Mucosa of rectum (tissue), 2 donors: ENCODE measurements at regions not wholly inside any gene's neighbourhood (a gene's known extent, or its start where the extent isn't known, plus 50 kb on each side); places are given as distances from the start of the nearest gene placed in this dataset.

Experiments used
- H3K27ac ChIP-seq, 2 donors: one replicate each; pipeline ENCODE4 v1.7.0; 2013; ENCODE audit warnings: inconsistent platforms in 2 of 2, low read depth in 2 of 2, low read length in 2 of 2
- H3K27me3 ChIP-seq, 2 donors: one replicate each; pipeline ENCODE4 v1.7.0; 2013; ENCODE audit warnings: low read length in 2 of 2; ENCODE audit not compliant: control insufficient read depth in 2 of 2, insufficient read depth in 2 of 2
- H3K36me3 ChIP-seq, 2 donors: one replicate each; pipeline ENCODE4 v1.7.0; 2013; ENCODE audit warnings: low read length in 2 of 2; ENCODE audit not compliant: control insufficient read depth in 2 of 2, insufficient read depth in 2 of 2
- H3K4me1 ChIP-seq, 2 donors: one replicate each; pipeline ENCODE4 v1.7.0; 2013; ENCODE audit warnings: low read length in 2 of 2, mild to moderate bottlenecking in 1 of 2; ENCODE audit not compliant: control insufficient read depth in 2 of 2, insufficient read depth in 2 of 2
- H3K4me3 ChIP-seq, 2 donors: one replicate each; pipeline ENCODE4 v1.7.0; 2013; ENCODE audit warnings: low read length in 2 of 2
- H3K9ac ChIP-seq, 2 donors: one replicate each; pipeline ENCODE4 v1.7.0; 2013; ENCODE audit warnings: low read length in 2 of 2, low read depth in 1 of 2, mild to moderate bottlenecking in 1 of 2
- H3K9me3 ChIP-seq, 2 donors: one replicate each; pipeline ENCODE4 v1.7.0; 2013; ENCODE audit warnings: low read length in 2 of 2; ENCODE audit not compliant: control insufficient read depth in 2 of 2
- donor health status: healthy.
- donor health status: Normal muscosa, but diverticular disease.

DNA sequence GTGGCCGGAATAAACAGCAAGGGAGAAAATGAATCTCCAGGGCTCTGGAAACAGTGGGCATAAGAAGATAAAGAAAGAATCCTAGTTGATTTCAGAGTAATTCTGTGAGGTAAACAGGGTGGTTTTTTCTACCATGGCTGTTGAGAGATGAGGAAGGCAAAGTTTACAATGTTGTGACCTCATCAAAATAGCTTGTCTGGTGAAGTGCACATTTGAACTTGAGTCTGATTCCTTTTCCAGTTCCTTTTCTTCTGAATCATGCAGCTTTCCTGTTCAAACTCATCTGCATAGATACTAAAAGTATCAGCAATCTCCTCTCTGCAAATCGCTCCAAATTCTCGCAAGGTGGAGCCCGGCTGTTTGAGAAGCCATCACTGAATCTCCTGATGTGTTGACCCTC, 161.7 kb downstream of the PLPP3 start:
- Histone ChIP-seq H3K27me3 (no peaks in the 10 kb centered on the region), H3K4me1 (peaks cover 2 to 14% of the 10 kb centered on the region in 2 donors), H3K27ac (no peak overlapping the region), H3K9ac (no peak overlapping the region), H3K36me3 (no peaks in the 10 kb centered on the region), H3K4me3 (no peak overlapping the region), H3K9me3 (no peaks in the 10 kb centered on the region)

DNA sequence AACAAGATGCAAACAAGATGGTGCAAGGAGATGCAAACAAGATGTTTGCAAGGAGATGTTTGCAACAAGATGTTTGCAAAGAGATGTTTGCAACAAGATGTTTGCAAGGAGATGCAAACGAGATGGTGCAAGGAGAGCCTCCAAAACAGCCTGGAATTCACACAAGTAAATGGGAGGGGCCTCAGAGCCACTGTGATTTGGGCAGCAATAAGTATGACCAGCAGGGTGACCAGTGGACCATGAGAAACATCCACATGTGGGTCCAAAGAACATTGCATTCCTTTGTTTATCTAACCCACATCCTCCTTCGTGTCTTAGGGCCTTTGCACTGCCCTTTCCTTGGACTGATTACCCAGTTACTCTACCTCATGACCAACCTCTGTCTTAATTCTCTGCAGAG, 162.9 kb downstream of the PLPP3 start:
- no peaks in the 10 kb centered on the region for H3K36me3 ChIP-seq
- H3K9me3 ChIP-seq = no peaks in the 10 kb centered on the region
- H3K4me3 ChIP-seq = no peak overlapping the region
- no peak overlapping the region for H3K27ac ChIP-seq
- no peaks in the 10 kb centered on the region for H3K27me3 ChIP-seq
- H3K4me1 ChIP-seq = peaks cover 2 to 14% of the 10 kb centered on the region in 2 donors
- H3K9ac ChIP-seq = no peak overlapping the region

DNA sequence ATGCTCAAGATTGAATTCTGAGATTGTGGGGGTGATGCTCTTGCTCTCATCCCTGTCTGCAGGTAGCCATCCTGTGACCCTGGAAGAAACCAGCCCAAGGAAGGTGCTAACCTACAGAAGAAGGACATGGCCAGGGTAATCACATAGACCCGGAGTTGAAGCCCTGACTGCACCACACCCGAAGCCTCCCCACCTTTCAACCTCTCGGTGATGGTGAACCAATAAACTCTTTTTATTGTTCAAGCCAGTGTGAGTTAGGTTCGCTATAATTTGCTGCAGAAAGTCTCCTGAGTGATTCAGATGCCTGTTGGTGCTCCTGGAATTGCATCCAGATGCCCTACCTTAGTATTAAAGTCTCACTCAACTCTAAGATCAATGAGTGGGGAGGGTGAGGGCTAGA, 163.6 kb downstream of the PLPP3 start:
- Histone ChIP-seq H3K9ac (no peak overlapping the region), H3K4me1 (peaks cover 2 to 19% of the 10 kb centered on the region in 2 donors), H3K27me3 (no peaks in the 10 kb centered on the region), H3K27ac (no peak overlapping the region), H3K36me3 (no peaks in the 10 kb centered on the region), H3K9me3 (no peaks in the 10 kb centered on the region), H3K4me3 (no peak overlapping the region)

DNA sequence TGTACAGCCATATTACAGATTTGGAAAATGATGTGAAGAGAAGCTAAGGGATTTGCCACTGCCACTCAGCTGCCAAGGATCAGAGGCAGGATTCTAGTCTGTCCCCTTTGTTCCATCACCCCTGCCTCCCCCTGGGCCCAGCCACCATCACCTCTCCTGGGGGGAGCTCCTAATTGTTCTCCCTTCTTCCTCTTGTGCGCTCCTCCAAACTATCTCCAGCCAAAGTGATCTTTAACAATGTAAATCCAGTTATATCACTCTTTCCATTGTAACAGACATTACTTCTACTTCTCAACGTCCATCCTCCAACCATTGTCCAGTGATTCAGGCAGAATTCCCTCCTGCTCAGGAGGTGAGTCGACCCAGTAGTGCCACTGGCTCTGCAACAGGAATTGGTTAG, 164.1 kb downstream of the PLPP3 start:
- Histone ChIP-seq H3K4me3 (no peak overlapping the region), H3K36me3 (no peaks in the 10 kb centered on the region), H3K4me1 (peaks cover 2 to 23% of the 10 kb centered on the region in 2 donors), H3K27me3 (no peaks in the 10 kb centered on the region), H3K27ac (no peak overlapping the region), H3K9ac (no peak overlapping the region), H3K9me3 (no peaks in the 10 kb centered on the region)

DNA sequence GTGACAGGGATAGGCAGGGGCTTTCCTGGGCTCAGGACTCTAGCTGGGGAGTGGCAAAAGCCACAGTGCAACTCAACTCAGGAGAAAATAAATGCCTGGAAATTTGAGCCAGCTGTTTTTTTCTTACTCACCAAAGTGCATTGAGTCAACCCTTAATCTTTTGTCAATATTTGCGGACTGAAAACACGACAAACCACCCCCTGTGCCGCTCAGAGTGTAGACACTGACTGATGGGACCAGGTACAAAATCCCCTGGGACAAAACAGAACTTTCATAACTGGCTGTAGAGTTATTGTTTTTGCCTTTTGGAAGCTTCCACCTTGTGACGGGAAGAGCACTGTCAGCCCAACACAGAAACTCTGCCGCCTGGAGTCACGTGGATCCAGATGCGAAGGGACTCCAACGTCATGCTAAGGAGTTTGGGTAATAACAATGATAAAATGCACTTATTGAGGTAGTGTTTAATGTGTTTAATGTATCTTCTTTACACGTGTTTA, 164.6 kb downstream of the PLPP3 start:
- no peak overlapping the region for H3K9ac ChIP-seq
- no peaks in the 10 kb centered on the region for H3K36me3 ChIP-seq
- no peaks in the 10 kb centered on the region for H3K27me3 ChIP-seq
- H3K27ac ChIP-seq = no peak overlapping the region
- H3K9me3 ChIP-seq = no peaks in the 10 kb centered on the region
- H3K4me1 ChIP-seq = peaks cover 2 to 23% of the 10 kb centered on the region in 2 donors
- H3K4me3 ChIP-seq = no peak overlapping the region

DNA sequence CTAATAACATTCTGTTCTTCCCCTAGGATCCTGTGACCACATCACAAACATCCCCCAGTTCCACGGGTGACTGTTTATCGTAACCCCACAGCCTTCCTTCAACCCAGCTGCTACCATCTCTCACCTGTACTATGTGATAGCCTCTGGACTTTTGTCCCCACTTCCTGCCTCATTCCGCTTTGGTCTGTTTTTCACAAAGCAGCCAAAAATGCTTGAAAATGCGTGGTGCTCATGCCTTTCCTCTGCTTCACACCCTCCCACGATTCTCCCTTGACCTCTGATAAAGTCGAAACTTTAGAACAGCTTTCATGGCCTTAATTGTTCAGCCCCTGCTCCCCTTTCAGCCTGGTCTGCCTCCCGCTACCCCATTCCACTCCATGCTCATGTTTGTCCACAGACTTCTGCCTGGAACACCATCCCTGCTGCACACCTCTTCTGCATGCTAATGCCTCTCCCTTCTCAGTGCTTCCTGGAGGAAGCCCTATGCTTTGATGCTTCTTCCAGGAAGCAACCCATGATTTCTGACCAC, 165.6 kb downstream of the PLPP3 start:
- Histone ChIP-seq H3K27me3 (no peaks in the 10 kb centered on the region), H3K4me3 (no peak overlapping the region), H3K9me3 (no peaks in the 10 kb centered on the region), H3K27ac (no peak overlapping the region), H3K4me1 (peaks cover 2 to 23% of the 10 kb centered on the region in 2 donors), H3K36me3 (no peaks in the 10 kb centered on the region), H3K9ac (no peak overlapping the region)

DNA sequence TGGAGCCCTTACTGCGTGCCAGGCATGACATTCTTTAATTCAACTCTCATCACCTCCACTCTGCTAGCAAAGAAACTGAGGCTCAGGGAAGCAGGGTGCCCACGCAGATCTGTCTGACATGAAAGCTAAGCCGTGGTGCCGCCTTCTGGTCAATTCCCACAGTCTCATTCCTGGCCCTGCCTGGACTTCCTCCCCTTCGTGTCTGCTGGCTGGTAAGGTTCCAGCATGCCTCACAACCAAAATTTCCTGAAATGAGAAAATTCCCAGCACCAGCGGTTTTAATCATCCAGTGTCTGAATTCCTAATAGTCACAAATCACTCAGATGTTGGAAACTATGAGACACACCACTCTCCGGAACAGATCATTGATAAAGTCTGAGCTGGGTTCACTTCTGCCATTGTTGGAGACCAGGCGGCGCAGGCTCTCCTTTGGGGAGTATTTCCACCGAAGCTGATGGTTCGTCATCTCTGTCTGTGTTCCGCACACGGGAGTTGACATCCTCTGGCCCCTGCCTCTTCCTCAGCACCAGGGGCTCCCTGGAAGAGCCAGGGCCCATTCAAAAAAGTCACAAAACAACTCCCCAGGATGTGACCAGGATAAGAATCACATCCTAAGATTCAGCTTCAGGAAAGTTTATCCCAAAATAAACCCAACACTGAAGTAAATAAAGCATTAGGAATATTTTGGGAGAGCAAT, 167.7 kb downstream of the PLPP3 start:
- H3K27ac ChIP-seq = no peak overlapping the region
- peaks cover 2 to 23% of the 10 kb centered on the region in 2 donors for H3K4me1 ChIP-seq
- H3K27me3 ChIP-seq = no peaks in the 10 kb centered on the region
- H3K4me3 ChIP-seq = no peak overlapping the region
- no peaks in the 10 kb centered on the region for H3K9me3 ChIP-seq
- H3K9ac ChIP-seq = no peak overlapping the region
- no peaks in the 10 kb centered on the region for H3K36me3 ChIP-seq

DNA sequence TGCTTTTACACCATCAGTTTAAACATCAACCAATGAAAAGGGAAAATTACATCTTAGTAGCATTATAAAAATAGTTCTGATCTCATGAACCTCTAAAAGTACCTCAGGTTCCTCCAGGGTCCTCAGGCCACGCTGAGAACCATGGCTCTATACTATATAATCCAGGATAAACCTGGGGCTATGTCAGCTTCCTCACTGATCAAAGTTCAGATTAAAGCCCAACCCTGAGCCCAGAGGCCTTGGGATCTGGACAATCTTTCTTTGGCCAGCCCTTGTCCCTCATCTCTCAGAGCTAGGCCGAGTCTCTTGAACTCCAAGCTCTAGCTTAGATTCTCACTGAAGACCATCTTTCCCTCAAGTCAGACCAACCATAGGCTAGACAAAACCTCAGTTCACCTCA, 168.3 kb downstream of the PLPP3 start:
- Histone ChIP-seq H3K9me3 (no peaks in the 10 kb centered on the region), H3K27me3 (no peaks in the 10 kb centered on the region), H3K27ac (no peak overlapping the region), H3K4me3 (no peak overlapping the region), H3K36me3 (no peaks in the 10 kb centered on the region), H3K9ac (no peak overlapping the region), H3K4me1 (peaks cover 2 to 20% of the 10 kb centered on the region in 2 donors)

DNA sequence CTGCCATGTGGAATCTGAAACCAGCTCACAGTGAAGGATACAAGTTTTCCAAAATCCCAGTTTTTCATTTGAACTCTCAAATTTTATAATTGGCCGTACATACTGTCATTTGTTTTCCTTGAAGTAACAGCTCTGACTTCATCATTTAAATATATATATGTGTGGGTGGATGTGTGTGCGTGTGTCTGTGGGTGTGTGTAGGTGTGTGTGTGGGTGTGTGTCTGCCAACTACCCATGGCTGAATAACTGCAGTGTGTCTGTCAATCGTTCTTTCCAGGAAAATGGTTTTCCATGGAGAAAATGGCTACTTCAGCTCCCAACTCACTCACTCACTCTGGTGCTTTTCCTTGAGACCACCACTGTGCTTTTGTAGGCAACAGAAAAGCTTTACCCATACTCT, 169.0 kb downstream of the PLPP3 start:
- Histone ChIP-seq H3K4me1 (peaks cover 2 to 15% of the 10 kb centered on the region in 2 donors), H3K27me3 (no peaks in the 10 kb centered on the region), H3K4me3 (no peak overlapping the region), H3K27ac (no peak overlapping the region), H3K36me3 (no peaks in the 10 kb centered on the region), H3K9ac (no peak overlapping the region), H3K9me3 (no peaks in the 10 kb centered on the region)

DNA sequence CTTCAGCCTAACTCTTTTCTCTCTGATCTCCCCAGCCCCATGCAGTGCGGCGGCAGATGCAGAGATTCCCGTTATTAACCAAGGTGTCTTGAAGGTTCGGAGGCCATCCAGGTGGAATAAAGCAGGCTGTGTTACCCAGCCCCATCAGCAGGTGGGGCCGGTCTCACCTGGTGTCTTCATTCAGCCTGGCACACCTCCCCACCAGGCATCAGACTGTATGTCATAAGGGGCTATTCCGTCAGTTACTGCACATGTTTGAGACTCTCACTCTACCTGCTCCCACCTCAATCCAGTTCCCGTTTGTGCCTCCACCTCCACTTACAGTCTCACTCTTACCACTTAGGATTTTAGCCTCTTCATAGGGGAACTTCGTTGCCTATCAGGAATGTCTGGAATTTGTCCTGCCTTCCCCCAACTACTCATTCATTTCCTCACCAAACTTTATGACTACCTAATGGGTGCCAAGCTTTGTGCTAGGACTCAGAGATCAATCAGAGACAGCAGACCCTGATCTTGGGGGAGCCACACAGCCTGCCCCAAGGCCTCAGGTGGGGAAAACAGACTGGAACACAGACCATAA, 170.2 kb downstream of the PLPP3 start:
- H3K36me3 ChIP-seq = no peaks in the 10 kb centered on the region
- peaks cover 0 to 13% of the 10 kb centered on the region in 2 donors for H3K4me1 ChIP-seq
- no peaks in the 10 kb centered on the region for H3K9me3 ChIP-seq
- H3K27me3 ChIP-seq = no peaks in the 10 kb centered on the region
- no peak overlapping the region for H3K4me3 ChIP-seq
- no peak overlapping the region for H3K9ac ChIP-seq
- no peak overlapping the region for H3K27ac ChIP-seq
